ENCODE measurements at regions not wholly inside any gene's neighbourhood (a gene's known extent, or its start where the extent isn't known, plus 50 kb on each side); places are given as distances from the start of the nearest gene placed in this dataset.
A peak's percentile ranks its signal among the peaks of the same experiment; 100 is the strongest.

DNA sequence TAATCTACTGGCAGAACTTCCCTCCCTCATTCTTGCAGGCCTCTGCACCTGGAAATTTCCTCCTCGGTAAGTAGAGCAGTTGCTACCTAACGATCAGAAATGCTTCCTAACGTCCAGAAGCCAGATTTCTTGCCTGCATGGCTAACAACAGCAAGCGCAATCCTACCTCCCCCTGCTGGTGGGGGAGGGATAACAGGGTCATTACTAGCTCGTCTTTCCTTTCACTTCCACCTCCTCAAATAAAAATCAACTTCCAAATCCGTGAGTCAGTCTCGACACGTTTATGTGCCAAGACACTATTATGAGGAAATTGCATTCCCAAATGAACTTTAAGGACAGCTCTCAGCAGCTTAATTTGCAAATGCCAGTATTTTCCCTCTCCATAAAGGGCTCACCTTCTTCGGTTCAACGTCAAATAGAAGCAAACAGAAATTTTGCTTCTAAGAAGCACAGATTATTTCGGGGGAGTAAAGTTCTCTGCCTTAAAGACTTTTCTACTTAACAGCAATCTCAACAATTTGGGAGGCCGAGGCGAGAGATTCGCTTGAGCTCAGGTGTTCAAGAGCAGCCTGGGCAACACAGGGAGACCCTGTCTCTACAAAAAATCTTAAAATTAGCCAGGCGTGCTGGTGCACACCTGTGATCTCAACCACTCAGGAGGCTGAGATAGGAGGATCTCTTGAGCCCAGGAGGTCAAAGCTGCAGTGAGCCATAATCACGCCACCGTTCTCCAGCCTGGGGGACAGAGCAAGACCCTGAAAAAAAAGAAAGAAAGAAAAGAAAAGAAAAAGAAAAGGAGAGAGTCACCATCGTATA lies 188.6 kb upstream of the PSMD7 start:
- no peaks in the 10 kb centered on the region for H3K36me3 ChIP-seq (ENCODE audit: control insufficient read depth, insufficient read depth, low read length)
- peak overlapping the region; percentile 41 for H3K4me3 ChIP-seq (ENCODE audit: low read length)
- H3K27ac ChIP-seq (ENCODE audit: low read depth, low read length), result no peak overlapping the region
- no peaks in the 10 kb centered on the region for H3K4me1 ChIP-seq (ENCODE audit: control insufficient read depth, insufficient read depth, low read length)
- H3K9ac ChIP-seq (ENCODE audit: low read length), result no peak overlapping the region
- H3K27me3 ChIP-seq (ENCODE audit: control insufficient read depth, insufficient read depth, low read length), result no peaks in the 10 kb centered on the region

DNA sequence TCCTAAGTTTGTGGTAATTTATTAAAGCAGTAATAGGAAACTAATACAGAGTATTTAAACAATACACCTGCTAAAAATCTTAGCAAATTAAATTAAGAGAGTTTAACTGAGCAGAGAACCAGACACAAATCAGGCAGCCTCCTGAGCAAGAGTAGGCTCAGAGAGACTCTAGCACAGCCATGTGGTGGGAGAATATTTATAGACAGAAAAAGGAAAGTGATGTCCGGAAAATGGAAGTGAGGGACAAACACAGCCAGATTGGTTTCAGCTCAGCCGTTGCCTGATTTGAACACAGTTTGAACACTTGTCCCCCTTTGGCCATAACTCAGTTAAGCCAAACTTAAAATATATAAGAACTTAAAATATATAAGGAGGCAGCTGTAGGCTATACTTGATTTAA lies 192.6 kb upstream of the PSMD7 start:
- Histone ChIP-seq H3K27me3 (ENCODE audit: control insufficient read depth, insufficient read depth, low read length) (no peaks in the 10 kb centered on the region), H3K27ac (ENCODE audit: low read depth, low read length) (no peak overlapping the region), H3K9ac (ENCODE audit: low read length) (no peak overlapping the region), H3K36me3 (ENCODE audit: control insufficient read depth, insufficient read depth, low read length) (no peaks in the 10 kb centered on the region), H3K4me1 (ENCODE audit: control insufficient read depth, insufficient read depth, low read length) (no peaks in the 10 kb centered on the region), H3K4me3 (ENCODE audit: low read length) (no peak overlapping the region)

DNA sequence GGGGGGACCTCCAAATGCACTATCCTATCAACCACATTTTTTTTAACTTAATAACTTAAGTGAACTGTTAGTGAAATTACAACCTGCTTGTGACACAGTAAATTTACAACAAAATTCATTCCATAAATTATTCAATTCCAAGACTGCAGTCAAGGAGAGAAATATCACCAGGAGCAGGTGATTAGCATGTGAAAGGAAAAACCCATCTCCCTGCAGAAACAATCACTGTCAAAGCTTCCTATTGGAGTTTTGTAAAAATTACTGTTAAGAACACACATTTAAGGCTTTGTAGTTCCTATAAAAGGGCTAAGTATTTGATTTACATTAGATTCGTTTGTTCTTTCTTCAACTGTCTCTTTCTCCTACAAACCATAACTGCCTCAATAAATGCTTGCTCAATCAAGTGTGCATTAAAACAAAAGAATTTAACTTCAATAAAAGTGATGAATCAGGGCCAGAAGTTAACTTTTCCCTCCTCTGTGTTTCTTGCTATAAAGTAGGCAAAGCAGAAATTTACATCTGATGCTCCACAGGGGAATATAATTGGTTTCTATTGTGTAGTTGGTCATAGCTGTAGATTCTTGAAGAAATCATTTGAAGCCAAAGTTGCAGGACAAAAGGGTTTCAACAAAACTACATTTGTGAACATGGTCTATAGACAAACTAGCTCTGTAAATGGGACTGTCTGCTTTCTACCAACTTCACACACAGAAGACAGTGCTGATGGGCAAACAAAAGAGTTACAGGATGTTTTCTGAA lies 195.1 kb upstream of the PSMD7 start:
- no peaks in the 10 kb centered on the region for H3K4me1 ChIP-seq (ENCODE audit: control insufficient read depth, insufficient read depth, low read length)
- no peak overlapping the region for H3K9ac ChIP-seq (ENCODE audit: low read length)
- H3K36me3 ChIP-seq (ENCODE audit: control insufficient read depth, insufficient read depth, low read length), result no peaks in the 10 kb centered on the region
- no peak overlapping the region for H3K27ac ChIP-seq (ENCODE audit: low read depth, low read length)
- H3K4me3 ChIP-seq (ENCODE audit: low read length), result no peak overlapping the region
- H3K27me3 ChIP-seq (ENCODE audit: control insufficient read depth, insufficient read depth, low read length), result no peaks in the 10 kb centered on the region

DNA sequence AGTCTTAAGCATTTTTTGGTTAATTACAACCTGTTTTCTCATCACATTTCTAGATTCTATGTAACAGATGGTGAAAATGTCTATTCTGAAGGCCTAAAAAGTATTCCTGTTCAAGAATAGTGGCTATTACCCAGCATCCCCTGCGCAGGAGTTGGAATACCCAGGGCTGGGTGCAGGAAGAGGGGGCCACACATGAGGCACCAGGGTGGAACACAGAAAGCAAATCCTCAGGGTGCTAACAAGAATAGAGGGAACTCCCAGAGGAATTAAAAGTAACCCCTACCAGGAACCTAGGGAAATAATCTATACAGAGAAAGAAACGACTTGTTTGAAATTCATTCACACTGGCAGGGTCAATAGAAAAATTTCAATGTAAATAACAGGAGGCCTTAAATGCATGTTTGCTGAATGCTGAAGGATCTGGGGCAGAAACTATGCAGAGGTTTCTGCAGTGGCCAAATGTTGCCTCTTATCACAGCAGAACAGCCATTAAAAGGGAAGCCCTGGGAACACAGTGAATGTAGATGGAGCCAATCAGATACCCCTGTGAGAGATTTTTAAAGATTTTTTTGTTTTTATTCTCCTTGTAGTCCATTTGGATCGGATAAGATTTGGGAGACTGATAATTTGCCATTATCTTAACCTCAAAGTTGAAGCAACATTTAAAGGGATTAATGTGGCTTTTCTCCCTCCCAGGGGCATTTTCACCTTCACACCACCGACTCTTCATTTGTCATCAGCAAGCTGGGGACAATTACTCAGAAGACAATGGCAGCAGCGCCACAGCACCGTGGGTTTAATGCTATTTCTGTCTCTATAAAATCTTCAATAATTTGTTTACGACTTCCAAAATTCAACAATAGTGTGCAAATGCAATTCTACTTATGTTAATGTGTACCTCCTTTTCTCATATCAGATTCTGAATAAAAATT lies 196.0 kb upstream of the PSMD7 start:
- Histone ChIP-seq H3K36me3 (ENCODE audit: control insufficient read depth, insufficient read depth, low read length) (no peaks in the 10 kb centered on the region), H3K9ac (ENCODE audit: low read length) (no peak overlapping the region), H3K27me3 (ENCODE audit: control insufficient read depth, insufficient read depth, low read length) (no peaks in the 10 kb centered on the region), H3K4me1 (ENCODE audit: control insufficient read depth, insufficient read depth, low read length) (no peaks in the 10 kb centered on the region), H3K4me3 (ENCODE audit: low read length) (no peak overlapping the region), H3K27ac (ENCODE audit: low read depth, low read length) (no peak overlapping the region)

DNA sequence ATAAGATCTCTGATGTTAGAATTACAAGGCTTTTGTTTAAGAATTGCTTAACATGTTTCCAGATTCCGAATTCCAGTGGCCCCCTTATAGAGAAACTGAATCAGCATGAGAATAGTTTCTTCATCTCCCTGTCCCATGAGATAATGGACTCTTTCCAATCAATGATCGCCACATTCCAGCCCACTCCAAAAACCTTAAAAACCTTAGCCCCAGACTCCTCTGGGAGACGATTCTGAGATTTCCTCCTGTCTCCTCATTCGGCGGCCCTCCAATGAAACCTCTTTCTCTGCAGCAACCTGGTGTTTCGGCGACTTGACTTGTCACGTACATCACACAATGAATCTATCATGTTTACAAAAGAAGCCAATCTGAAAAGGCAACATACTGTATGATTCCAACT lies 197.1 kb upstream of the PSMD7 start:
- Histone ChIP-seq H3K36me3 (ENCODE audit: control insufficient read depth, insufficient read depth, low read length) (no peaks in the 10 kb centered on the region), H3K4me3 (ENCODE audit: low read length) (no peak overlapping the region), H3K27me3 (ENCODE audit: control insufficient read depth, insufficient read depth, low read length) (no peaks in the 10 kb centered on the region), H3K4me1 (ENCODE audit: control insufficient read depth, insufficient read depth, low read length) (no peaks in the 10 kb centered on the region), H3K27ac (ENCODE audit: low read depth, low read length) (no peak overlapping the region), H3K9ac (ENCODE audit: low read length) (no peak overlapping the region)

DNA sequence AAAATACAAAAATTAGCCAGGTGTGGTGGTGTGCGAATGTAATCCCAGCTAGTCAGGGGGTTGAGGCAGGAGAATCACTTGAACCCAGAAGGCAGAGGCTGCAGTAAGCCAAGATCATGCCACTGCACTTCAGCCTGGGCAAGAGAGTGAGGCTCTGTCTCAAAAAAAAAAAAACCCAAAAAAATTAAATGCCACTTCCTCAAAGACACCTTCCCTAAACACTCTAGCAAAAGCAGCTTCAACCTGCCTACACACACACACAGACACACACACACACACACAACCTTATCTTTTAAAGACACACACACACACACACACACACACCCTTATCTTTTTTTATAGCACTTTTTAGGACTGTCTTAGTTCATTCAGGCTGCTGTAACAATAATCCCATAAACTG lies 201.7 kb upstream of the PSMD7 start:
- Histone ChIP-seq H3K4me1 (ENCODE audit: control insufficient read depth, insufficient read depth, low read length) (no peaks in the 10 kb centered on the region), H3K9ac (ENCODE audit: low read length) (no peak overlapping the region), H3K4me3 (ENCODE audit: low read length) (no peak overlapping the region), H3K27ac (ENCODE audit: low read depth, low read length) (no peak overlapping the region), H3K27me3 (ENCODE audit: control insufficient read depth, insufficient read depth, low read length) (no peaks in the 10 kb centered on the region), H3K36me3 (ENCODE audit: control insufficient read depth, insufficient read depth, low read length) (no peaks in the 10 kb centered on the region)

DNA sequence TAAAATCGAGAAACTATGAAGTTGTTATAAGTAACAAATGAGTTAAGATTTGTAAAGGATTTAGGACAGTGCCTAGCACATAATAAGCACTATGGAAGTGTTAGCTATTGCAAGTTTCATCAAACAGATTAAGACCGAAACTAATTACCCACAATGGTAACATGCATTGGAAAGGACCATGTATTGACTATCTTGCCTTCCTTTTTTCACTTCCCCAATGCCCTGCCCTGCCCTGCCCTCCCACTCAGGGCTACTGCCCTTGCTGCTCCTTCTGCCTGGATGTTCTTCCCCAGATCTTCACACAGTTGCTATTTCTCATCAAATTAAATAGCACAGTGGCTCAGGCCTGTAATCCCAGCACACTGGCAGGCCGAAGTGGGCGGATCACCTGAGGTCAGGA lies 202.1 kb upstream of the PSMD7 start:
- no peaks in the 10 kb centered on the region for H3K36me3 ChIP-seq (ENCODE audit: control insufficient read depth, insufficient read depth, low read length)
- H3K4me1 ChIP-seq (ENCODE audit: control insufficient read depth, insufficient read depth, low read length), result no peaks in the 10 kb centered on the region
- H3K9ac ChIP-seq (ENCODE audit: low read length), result no peak overlapping the region
- no peak overlapping the region for H3K4me3 ChIP-seq (ENCODE audit: low read length)
- no peak overlapping the region for H3K27ac ChIP-seq (ENCODE audit: low read depth, low read length)
- no peaks in the 10 kb centered on the region for H3K27me3 ChIP-seq (ENCODE audit: control insufficient read depth, insufficient read depth, low read length)

DNA sequence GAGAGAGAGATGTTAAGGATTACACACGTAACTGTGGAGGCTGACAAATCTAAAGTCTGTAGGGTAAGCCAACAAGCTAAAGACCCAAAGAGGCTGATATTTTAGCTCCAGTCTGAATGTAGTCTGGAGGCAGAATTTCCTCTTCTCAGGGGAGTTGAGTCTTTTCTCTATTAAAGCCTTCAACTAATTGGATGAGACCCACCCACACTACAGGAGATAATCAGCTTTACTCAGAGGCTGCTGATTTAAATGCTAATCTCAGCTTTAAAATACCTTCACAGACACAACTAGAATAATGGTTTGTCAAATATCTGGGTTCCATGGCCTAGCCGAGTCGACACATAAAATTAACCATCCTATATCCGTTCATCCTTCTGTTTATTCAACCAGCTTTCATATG lies 204.3 kb upstream of the PSMD7 start:
- Histone ChIP-seq H3K4me1 (ENCODE audit: control insufficient read depth, insufficient read depth, low read length) (no peaks in the 10 kb centered on the region), H3K9ac (ENCODE audit: low read length) (no peak overlapping the region), H3K4me3 (ENCODE audit: low read length) (no peak overlapping the region), H3K36me3 (ENCODE audit: control insufficient read depth, insufficient read depth, low read length) (no peaks in the 10 kb centered on the region), H3K27me3 (ENCODE audit: control insufficient read depth, insufficient read depth, low read length) (no peaks in the 10 kb centered on the region), H3K27ac (ENCODE audit: low read depth, low read length) (no peak overlapping the region)

DNA sequence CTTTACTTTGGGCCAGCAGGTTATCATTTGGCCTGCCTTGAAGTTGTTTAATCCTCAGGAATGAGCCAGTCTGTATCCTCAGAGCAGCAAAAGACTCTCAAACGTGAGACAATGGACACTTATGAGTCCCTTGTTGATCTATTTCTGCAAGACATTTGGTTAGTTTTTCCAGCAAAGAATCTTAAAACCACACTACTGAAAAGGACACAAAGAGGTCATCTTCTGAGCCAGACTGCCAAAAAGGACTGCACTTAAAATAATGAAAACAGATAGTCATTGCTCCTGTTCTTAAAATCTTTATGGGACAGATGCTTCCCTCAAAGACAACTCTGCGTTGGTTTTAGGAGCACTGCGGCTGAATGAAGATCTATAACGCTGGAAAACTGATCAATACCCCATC lies 205.7 kb upstream of the PSMD7 start:
- H3K36me3 ChIP-seq (ENCODE audit: control insufficient read depth, insufficient read depth, low read length), result no peaks in the 10 kb centered on the region
- H3K9ac ChIP-seq (ENCODE audit: low read length), result no peak overlapping the region
- H3K4me1 ChIP-seq (ENCODE audit: control insufficient read depth, insufficient read depth, low read length), result no peaks in the 10 kb centered on the region
- H3K27me3 ChIP-seq (ENCODE audit: control insufficient read depth, insufficient read depth, low read length), result no peaks in the 10 kb centered on the region
- no peak overlapping the region for H3K27ac ChIP-seq (ENCODE audit: low read depth, low read length)
- no peak overlapping the region for H3K4me3 ChIP-seq (ENCODE audit: low read length)

DNA sequence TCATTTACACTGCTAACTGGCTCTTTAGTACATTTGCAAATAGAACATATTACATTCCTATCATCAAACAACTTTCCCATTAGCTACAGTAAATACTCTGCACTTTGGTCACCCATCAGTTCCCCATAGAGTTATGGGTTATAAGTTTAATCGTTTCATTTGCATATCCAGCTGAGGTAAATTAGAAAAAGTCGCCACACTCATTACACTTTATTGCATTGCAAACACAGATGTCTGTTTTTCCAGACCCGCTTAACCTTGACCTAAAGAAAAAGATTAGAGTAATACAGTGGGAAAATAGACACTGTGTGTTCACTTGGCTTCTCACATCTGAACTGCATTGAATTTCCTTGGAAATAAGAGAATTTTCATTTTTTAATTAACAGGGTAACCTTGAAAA lies 213.1 kb upstream of the PSMD7 start:
- no peak overlapping the region for H3K27ac ChIP-seq (ENCODE audit: low read depth, low read length)
- H3K27me3 ChIP-seq (ENCODE audit: control insufficient read depth, insufficient read depth, low read length), result no peaks in the 10 kb centered on the region

DNA sequence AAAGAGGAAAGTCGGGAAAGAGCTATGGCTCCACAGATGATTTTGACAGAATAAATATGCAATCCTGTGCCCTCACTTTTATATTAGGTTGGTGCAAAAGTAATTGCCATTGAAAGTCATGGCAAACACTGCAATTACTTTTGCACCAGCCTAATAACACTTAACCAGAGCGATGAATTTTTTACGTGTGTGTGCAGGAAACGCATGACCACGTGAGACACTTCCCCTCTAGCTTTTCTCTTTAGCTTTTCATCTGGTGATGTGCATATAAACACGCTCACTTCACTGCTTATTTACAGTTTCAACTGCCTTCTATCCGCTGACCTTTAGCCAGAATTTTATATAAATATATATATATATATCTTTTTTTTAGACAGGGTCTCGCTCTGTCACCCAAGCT lies 216.3 kb upstream of the PSMD7 start:
- H3K27ac ChIP-seq (ENCODE audit: low read depth, low read length), result no peak overlapping the region
- no peaks in the 10 kb centered on the region for H3K36me3 ChIP-seq (ENCODE audit: control insufficient read depth, insufficient read depth, low read length)
- no peak overlapping the region for H3K9ac ChIP-seq (ENCODE audit: low read length)
- no peaks in the 10 kb centered on the region for H3K4me1 ChIP-seq (ENCODE audit: control insufficient read depth, insufficient read depth, low read length)
- H3K4me3 ChIP-seq (ENCODE audit: low read length), result no peak overlapping the region
- H3K27me3 ChIP-seq (ENCODE audit: control insufficient read depth, insufficient read depth, low read length), result no peaks in the 10 kb centered on the region

More for the DNA sequence above, 213.1 kb upstream of the PSMD7 start:
- Histone ChIP-seq H3K4me3 (ENCODE audit: low read length) (no peak overlapping the region), H3K9ac (ENCODE audit: low read length) (no peak overlapping the region), H3K4me1 (ENCODE audit: control insufficient read depth, insufficient read depth, low read length) (no peaks in the 10 kb centered on the region), H3K36me3 (ENCODE audit: control insufficient read depth, insufficient read depth, low read length) (no peaks in the 10 kb centered on the region)

DNA sequence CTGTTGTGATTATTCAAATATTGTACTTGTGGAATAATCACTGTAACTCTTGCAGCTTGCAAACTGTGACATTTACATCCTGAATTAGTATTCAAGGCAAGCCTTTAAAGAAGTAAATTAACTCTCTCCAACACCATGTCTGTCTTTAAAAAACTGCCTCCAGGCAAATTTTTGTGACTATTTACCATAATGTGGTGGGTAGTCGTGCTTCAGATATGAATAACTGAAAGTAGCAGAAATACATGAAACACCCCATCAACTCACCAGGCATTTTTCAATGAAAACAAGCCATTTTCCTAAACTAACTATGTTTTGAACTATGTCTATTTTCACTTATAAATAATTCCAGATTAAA lies 217.4 kb upstream of the PSMD7 start:
- no peak overlapping the region for H3K9ac ChIP-seq (ENCODE audit: low read length)
- H3K36me3 ChIP-seq (ENCODE audit: control insufficient read depth, insufficient read depth, low read length), result no peaks in the 10 kb centered on the region
- no peak overlapping the region for H3K27ac ChIP-seq (ENCODE audit: low read depth, low read length)
- no peaks in the 10 kb centered on the region for H3K27me3 ChIP-seq (ENCODE audit: control insufficient read depth, insufficient read depth, low read length)
- no peak overlapping the region for H3K4me3 ChIP-seq (ENCODE audit: low read length)
- no peaks in the 10 kb centered on the region for H3K4me1 ChIP-seq (ENCODE audit: control insufficient read depth, insufficient read depth, low read length)
